Stimulated activated CD4-positive, alpha-beta T cell treated with anti-CD3 and anti-CD28 coated beads, Interleukin-1b, Interleukin-23, amount 100 ng/mL, for 4 hours (primary cell): ENCODE measurements at regions not wholly inside any gene's neighbourhood (a gene's known extent, or its start where the extent isn't known, plus 50 kb on each side); places are given as distances from the start of the nearest gene placed in this dataset.

Experiments
- DNase-seq, 2 donors: peaks; one replicate each; pipeline ENCODE4 v3.0.0-alpha.2; 2020; ENCODE audit warnings: low read depth in 2 of 2

DNA sequence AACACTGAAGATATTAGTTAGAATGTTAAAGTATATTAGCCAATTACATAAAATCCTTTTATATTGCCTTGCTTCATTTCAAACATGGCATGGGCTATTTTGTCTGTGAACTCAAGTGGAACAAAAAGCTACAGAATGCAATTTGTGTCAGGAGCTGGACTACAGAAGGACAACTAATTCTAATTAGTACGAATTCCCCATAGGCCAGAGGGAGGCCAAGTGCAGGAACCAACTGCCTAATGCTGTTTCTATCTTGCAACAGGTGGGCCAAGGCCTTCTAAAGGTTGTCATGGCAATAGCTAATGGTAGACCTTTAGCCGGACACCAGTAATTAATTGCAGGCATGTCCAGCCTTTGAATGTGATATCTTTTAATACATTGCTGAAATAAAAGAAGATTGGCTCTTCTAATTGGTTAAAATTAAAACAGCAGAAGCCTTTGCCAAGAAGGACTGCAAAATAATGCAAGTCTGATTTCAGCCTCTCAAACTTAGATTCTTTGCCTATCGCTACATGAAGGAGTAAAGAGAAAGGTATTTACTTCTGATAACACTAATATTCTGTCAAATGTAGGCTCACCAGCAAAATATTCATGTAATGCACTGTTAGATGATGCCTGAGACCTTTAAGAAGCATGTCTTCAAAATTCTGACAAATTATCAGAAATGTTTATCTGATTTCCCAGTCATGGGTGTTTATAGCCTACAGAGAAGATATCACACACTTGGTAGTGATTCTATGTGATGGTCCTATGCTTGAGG lies 232.1 kb downstream of the LMO4 start:
- DNase-seq, result no peak

DNA sequence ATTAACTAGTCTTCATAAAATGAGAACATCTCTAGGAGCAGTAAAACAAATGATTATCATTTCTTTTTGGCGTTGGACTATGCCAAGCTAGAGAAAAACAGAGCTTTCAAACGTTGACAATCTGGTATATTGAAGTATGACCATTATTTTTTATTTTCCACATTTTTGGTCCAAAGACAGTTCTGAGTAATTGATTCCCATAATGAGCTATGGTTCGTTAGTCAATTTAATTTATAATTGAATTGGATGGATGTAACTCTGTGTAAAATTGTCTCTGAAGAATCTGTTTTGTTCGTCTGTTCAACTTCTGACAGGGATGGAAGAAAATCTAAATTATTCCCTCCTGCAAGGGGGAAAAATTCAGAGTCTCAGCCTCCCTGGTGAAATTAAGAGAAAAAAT lies 234.5 kb downstream of the LMO4 start:
- DNase-seq, result no peak

DNA sequence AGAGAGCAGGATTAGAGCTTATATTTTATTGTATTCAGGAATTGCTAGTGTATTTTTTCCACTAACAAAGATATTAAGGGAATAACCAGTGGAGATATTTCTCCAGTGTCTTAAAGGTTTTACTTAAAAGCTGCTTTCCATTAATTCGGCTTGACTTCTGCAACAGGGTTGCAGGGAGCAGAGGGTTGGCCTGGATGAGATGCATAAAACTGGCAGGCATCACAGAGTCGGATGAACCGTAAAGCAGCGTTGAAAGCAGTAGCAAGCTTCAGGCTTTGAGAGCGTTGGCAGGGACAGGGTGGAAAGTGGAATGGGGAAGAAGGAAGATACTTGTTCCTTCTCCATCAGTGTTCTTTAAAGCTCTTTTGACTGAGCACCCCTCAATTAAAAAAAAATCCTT lies 237.2 kb downstream of the LMO4 start:
- DNase-seq, result no peak

DNA sequence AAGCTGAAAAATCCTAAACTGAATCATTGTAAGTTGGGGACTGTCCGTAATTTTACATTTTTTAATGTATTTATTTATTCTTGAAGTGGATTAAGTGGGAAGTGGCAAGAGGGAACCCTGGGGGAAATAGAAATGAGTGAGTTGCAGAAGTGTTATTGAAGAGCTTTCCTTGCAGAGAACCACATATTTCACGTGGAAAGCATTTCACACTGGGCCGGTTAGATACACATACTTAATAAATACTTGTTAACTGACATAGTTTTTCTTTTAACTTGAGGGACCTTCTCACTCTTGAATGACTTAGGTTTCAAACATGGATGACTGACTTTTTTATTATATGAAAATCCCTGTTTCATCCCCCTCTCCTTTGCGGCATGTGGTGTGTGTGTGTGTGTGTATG lies 239.3 kb downstream of the LMO4 start:
- DNase-seq, result no peak

DNA sequence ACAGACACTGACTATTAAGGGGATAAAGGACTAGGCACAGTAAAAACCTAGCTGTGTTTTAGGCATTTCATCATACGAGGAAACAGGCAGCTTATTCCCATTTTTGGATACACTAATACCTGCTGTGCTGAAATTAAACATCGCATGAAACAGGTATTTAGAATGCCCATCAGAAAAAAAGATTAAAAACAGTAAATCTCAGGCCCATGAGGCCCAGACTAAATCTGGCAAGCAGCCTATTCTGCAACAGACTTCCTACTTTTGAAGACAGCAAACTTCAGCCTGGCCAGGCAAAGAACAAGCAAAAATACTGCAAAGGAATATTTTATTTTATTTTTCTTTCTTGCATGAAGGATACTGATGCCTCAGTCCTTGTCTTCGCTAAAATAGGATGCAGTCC lies 240.2 kb downstream of the LMO4 start:
- DNase-seq, result no peak

DNA sequence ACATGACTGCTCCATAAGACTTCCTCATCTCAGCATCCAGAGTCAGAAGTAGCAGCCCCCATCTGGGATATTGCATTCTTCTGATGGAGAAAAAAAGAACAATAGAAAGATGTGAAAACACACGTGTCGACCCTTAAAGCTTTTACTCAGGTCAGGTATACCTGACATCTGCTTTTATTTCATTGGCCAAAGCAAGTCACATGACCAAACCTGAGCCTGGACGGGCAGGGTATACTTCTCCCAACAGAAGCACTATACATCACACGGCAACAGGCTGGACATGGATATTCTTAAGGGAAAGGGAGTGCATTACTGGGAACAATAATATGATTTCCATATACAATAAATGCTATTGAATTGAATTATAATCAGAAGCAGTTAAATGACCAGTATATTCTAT lies 243.3 kb downstream of the LMO4 start:
- DNase-seq, result no peak

DNA sequence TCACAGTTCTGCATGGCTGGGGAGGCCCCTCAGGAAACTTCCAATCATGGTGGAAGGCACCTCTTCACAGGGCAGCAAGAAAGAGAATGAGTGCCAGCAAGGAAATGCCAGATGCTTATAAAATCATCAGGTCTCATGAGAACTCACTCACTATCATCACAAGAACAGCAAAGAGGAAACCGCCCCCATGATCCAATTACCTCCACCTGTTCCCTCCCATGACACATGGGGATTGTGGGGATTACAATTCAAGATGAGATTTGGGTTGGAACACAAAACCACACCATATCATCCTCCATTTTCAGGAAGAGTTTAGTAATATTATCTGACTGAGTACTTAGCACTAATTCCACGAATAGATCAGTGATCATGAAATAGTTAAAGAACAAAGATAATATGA lies 244.2 kb downstream of the LMO4 start:
- no peak for DNase-seq

DNA sequence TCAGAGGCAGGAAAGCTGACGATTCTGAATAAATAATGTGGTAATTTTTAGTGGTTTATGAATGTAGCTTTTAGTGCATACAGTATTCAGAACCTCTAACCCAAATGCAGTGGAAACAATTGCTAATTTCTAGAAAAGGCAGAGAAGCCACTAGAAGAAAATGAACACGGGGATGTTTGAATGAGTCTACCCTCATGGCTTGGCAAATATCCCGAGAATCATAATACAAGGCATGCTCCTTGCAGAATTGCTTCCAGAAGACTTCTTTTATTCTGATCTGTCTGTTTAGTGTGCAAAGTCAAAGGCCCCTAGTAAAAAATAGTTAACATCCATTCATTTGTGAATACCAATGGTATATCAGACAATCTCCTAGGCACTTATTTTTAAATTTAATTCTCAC lies 246.8 kb downstream of the LMO4 start:
- DNase-seq, result no peak

DNA sequence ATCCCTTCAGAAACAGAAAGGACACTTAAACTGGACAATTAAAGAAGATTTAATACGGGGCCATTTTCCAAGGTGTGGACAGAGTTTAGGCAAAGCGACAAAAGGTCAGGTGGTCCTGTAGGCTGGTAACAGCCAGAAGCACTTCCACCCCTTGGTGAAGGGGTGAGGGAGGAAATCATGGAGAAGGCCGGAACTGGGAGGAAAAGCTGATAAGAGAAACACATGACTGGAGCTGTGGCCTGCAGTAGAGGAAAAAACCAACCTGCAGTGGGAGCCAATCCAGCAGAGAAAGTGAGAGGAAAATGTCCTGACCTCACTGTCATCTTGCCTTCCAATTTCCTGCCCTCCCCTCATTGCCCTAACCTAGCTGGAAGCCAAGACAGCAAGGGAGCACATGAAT lies 249.8 kb downstream of the LMO4 start:
- DNase-seq, result no peak

DNA sequence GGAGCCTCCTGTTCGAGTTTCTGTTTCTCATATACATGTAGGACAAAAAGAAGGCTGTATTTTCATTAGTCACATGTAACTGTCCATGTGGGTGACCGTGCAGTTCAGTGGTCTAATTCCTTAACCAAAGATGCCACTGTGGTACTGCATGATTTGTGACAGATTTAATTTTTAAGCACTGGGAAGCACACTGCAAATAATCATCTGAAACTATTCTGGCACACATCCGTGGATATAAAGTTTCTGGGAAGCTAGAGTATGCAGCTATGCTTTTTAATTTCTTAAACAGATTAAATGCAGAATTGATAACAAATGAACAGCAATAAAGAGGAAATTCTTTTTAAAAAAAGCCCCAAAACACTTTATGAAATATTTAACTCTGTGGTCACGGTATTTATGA lies 254.8 kb downstream of the LMO4 start:
- no peak for DNase-seq

DNA sequence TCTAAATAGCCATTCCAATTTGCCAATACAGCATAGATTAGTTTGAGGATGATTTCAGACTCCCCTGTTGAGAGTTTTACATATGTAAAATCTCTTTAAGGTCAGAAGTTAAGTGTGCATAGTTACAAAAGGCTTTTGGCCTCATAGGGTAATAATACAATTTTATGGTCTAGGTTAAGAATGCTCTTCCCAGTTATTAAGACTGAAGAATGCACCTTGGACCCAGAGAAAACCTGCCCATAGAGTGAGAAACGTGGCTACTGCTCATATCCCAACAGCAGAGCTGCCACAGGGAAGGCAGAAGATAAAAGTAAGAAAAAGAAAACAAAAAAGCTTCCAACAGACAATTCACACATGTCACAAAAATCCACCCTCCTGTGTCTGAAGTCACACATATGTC lies 255.9 kb downstream of the LMO4 start:
- DNase-seq, result no peak

DNA sequence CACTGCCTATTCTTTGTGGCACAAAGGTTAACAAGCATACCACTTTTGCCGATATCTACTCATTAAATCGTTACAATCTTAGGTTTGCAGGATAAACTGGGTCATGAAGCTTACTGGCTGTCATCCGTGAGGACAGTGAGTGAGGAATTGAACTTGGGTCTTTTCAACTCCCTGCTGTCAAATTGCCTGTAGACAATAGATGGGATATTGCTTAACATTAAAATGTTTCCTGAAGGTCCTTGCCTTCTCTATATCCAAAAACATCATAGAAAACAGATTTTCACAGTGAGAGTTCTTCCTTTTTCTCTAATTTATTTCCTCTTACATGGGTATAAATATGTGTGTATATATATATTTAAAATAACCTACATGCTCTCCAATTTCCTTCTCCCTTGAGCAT lies 257.8 kb downstream of the LMO4 start:
- DNase-seq, result no peak

DNA sequence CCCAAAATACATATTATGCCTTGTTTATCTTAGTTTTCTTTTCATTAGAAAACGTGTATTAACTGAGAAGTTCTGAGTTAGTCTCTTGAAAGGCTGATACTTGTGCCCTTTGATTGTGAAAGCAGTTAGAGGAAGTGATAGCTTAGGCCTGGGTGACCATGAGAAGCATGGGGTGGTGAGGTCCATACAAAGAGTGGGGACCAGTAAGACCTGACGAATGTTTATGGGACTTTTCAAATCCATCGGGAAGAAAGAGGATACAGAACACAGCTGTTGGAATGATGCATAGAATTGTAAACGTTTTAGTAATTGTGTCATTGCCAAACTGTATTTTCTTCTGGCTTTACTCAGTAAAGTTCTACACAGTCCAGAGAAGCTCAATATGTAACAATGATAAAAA lies 259.8 kb downstream of the LMO4 start:
- DNase-seq, result no peak

DNA sequence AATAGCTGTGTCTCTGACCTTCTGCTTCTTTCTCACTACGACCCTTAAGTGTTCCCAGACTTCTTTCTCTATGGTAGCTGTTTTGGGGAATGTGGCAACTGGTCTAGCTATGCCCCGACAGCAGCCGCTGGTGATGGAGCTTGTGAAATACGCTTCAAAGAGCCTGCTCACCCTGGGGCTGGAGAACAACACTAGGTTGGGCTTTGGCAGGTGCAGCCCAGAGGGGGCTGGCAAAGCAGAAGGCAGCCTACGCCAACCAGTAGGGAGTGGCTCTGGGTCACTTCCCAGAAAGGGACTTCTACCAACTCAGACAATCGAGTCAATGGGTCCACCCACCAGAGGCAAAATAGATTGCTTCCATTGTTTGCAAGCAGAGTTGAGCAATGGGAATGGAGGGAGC lies 262.8 kb downstream of the LMO4 start:
- DNase-seq, result no peak

DNA sequence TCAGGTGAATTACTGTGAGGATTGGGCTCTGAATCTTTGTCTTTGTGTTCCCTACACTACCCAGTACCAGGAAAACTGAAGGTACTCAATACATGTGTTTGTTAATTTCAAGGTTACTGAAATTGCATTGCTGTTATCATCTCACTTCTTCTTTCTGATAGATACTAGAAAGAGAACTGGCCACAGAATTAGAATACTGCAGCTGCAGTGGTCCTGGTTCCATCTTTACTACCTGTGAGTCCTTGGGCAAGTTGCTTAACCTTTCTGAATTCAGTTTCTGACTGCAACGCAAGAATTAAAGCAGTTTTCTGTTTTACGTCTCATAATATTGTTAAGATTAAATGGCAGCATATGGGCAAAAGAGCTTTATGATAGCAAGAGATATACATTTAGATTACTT lies 263.5 kb downstream of the LMO4 start:
- no peak for DNase-seq

DNA sequence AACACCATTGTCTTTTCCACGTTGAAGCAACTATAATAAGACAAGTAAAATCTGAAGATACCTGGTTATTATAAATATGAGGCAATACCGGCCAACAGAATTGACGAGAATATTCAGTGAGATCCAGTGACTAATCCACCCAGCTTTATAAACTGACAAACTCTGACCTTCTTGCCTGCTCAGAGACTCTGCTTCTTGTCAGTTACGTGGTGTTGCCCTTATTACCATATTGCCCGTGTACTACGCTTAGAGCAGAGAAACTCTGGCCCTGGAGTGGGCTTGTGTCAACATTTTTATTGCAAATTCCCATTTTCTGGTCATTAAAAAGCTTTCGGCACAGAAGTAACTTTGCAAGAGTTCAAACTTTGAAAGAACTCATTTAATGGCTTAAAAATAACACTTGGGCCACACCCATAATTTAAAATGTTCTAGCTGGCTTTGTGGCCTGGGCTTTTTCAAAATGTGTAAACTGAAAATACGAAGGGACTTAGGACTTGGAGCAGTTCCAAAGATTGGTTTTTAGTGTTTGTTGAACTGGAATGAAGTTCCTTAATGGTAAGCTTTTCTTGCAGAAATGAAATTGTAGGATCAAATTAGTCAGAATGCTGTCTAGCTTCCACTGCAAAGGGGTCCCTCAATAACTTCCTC lies 266.2 kb downstream of the LMO4 start:
- no peak for DNase-seq

DNA sequence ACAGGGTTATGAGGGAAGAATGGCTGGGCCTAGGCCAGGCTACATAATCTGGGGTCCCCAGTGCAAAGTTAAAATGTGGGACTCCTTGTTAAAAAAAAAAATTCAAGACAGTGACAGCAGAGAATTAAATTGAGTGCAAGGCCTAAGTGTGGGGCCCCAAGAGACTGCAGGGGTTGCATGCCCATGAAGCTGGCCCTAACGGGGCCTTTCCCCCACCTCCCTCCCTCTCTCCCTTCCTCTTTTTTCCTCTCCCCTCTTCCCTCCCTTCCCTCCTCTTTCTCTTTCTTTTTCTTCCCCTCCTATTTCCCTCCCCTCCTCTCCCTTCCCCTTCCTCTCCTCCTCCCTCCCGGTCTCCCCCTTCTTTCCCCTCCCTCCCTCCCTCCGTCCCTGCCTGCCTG lies 266.7 kb downstream of the LMO4 start:
- DNase-seq, result no peak

DNA sequence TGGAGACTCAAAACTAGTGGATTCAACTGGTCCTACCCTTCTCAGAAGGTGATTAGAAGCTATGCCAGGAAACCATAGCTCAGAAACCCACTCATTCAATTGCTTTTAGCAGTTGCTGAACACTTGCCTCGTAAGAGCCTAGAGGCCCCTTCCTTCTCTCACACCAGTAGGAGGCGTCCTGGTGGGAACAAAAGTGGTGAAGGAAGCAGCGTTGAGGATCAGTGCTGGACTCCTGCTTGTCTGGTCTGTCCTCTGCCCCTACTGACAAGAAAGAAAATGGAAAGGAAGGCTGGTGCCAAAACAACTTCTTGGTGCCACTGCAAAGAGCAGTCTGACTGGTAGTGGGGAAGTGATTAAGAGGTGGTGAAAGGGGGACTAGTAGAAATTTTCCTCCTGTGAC lies 269.7 kb downstream of the LMO4 start:
- DNase-seq, result no peak

DNA sequence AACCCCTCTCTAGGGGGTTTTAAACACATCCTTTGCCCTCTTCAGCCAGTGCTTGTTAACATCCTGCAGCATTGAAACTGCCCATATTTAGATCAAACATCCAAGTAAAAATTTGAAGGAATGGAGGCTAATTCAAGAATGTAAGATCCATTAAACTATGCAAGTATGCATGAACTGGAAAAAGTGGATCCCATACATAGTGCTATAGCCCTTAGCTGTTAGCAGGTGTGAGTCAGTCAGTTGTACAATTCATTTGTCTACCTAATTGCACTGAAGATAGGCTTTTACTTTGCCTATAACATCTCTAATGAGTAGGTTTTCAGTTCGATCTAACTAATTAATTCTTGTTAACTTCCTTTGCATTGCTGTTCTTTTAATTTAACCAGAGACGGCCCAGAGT lies 270.9 kb downstream of the LMO4 start:
- no peak for DNase-seq

DNA sequence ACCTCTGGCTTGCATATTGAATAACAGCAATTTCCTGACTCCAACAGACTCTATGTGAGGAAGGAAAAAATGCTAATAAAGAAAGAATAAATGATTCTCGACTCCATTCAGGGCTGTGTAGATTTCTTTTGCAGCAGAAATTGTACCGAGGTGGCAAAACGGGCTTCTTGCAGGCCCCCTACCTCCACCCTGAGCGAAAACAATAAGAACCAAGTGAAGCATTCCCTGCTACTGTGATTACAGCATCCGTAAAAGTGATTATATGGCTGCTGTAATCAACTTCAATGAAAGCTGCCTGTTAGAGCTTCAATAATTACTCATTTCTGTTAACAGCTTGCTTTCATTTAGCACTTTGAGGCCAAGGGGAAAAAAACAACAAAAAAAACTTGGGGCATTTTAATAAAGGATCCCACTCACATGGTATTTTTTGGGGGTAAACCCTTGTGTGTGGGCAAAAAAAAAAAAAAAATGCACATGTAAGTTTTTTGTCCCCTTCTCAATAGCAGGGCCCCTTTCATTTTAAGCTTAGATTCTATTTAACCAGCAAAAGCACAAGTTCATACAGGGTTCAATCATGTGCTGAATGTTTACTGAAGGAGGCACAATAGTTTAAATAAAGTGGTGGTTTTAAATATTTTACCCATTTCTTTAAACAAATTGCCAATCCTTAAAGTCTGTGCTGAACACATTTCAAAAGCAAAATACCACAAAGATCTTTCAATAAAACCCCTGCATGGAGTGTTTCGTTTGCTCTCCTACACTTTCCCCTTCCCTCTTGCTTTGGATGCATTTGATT lies 271.6 kb downstream of the LMO4 start:
- DNase-seq, result no peak

DNA sequence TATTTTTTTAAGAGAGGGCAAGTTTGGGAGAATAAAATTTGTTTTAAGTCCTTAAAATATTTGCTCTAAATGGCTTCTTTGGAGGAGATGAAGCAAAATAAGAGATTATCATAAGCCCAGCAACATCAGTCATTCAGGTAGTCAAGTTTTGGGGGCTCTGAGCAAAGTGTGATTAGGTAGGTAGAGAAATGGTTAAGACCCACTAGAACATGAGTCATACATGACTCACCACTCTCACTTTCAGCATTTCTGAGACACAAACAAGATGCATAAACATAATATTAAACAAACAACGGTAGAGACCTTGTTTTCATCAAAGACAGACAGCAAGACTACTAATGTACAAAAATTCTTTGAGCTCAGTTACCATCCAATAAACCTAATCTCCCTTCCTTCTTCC lies 272.2 kb downstream of the LMO4 start:
- no peak for DNase-seq

DNA sequence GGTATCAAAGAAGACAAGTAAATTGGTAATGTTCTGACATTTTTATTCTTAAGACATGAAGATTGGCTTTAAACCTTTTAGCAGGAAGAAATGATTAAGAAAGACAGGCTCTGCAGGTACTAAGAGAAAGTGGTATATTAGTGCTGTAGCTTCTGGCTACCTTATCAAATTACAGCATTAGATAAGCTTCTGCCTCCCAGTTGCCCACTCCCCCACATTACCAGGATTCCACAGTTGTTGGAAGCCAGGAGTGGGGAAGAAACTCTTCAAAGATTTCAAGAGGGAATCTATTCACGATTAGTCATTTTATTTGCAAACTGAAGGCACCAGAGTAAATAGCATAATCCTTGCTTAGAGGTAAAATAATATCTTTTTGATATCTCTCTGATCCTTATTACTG lies 274.9 kb downstream of the LMO4 start:
- no peak for DNase-seq

DNA sequence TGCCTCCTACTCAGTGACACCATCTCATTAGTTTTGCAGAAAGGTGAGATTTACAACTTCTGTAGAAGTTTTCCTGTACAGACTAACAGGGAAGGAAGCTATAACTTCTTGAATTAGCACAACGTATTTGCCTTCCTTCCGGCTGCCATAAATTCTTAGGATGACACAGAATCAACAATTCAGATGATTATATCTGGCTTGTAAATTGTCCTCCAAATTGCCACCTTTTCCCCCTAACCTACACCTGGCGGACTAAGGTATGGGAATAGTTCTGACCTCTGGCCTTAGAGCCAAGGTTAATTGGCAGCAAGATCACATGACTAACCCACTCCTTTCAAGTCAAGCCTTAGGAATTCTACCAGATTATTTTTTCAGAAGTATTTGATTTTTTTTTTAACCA lies 284.3 kb downstream of the LMO4 start:
- no peak for DNase-seq
